ENCODE measurements at regions not wholly inside any gene's neighbourhood (a gene's known extent, or its start where the extent isn't known, plus 50 kb on each side); places are given as distances from the start of the nearest gene placed in this dataset.

DNA sequence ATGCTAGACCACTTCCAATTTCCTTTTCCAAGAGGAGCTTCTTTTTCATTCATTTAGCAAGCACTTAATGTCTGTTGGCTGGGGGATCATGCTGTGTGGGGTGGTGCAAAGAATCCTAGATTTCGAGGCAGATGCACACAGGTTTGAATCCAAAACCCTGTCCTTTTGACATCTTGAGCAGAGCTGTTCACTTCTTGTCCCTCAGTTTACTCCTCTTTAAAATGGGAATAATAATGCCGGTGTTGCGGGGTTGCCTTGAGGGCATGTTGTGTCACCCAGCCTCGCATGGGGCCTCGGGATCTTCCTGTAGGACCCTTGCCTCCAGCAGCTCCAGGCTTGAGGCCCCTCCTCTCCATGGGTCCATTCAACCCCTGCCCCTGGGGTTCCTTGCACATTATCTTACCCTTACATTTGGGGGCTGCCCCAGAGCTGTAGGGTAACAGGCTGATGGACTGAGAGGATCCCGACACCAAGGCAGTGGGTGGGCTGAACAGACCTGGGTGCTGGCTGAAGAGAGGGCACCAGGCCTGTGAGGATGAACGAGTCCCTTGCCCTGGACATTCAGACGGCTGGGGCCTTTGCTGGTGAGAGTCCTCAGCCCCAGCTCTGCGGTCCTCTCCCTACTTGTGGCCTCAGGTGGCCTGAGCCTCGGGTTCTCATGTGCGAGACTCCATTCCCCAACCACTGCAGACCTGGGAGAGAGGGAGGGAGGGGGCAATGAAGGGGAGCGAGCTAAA is 145.8 kb downstream of the BARX1 start:
- TF ChIP-seq, protein P1, sequence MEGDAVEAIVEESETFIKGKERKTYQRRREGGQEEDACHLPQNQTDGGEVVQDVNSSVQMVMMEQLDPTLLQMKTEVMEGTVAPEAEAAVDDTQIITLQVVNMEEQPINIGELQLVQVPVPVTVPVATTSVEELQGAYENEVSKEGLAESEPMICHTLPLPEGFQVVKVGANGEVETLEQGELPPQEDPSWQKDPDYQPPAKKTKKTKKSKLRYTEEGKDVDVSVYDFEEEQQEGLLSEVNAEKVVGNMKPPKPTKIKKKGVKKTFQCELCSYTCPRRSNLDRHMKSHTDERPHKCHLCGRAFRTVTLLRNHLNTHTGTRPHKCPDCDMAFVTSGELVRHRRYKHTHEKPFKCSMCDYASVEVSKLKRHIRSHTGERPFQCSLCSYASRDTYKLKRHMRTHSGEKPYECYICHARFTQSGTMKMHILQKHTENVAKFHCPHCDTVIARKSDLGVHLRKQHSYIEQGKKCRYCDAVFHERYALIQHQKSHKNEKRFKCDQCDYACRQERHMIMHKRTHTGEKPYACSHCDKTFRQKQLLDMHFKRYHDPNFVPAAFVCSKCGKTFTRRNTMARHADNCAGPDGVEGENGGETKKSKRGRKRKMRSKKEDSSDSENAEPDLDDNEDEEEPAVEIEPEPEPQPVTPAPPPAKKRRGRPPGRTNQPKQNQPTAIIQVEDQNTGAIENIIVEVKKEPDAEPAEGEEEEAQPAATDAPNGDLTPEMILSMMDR (conservative IDR thresholded peaks at IDR 0.05 in 1 of 2, IDR thresholded peaks at IDR 0.05 in 1 of 2; ENCODE audit: low read depth in 1 of 2, low read length in 2 of 2), result no peak
- no peak for TF ChIP-seq EZH2 (IDR thresholded peaks at IDR 0.05; ENCODE audit: low read length, missing control alignments)
